ENCODE measurements at regions not wholly inside any gene's neighbourhood (a gene's known extent, or its start where the extent isn't known, plus 50 kb on each side); places are given as distances from the start of the nearest gene placed in this dataset.
A peak's percentile ranks its signal among the peaks of the same experiment; 100 is the strongest.

DNA sequence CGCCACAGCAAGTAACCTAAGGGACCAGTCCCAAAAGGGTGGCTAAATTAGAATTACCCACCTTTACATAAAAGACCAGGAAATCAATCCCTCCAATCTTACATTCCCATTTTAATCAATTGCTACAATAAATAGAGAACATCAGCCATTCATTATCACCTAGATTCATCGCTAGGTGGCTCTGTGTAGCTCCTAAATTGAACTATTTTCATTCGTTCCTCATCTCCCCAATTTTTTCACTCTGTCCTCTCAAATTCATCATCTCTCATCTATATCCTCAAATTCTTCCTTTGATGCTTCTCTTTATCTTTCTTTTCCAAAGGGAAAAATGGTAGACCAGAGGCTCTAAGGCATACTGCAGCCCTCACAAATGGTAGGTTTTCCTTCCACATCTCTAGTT lies 108.2 kb upstream of the TNC start:
- Histone ChIP-seq H3K36me3 (replicated peaks; ENCODE audit: insufficient read depth, low read depth) (no peaks in the 10 kb centered on the region), H2AFZ (no peak overlapping the region), H3K79me2 (no peaks in the 10 kb centered on the region), H3K4me2 (no peak overlapping the region), H3K9me2 (replicated peaks; ENCODE audit: insufficient read depth) (no peaks in the 10 kb centered on the region), H3K4me3 (no peak overlapping the region), H3K27me3 (no peaks in the 10 kb centered on the region), H3K27ac (no peak overlapping the region), H4K20me1 (ENCODE audit: insufficient read depth, poor library complexity, severe bottlenecking) (no peaks in the 10 kb centered on the region), H3K4me1 (ENCODE audit: insufficient read depth) (no peaks in the 10 kb centered on the region), H3K9me3 (ENCODE audit: low read depth) (no peaks in the 10 kb centered on the region)
- TF ChIP-seq, protein P1, sequence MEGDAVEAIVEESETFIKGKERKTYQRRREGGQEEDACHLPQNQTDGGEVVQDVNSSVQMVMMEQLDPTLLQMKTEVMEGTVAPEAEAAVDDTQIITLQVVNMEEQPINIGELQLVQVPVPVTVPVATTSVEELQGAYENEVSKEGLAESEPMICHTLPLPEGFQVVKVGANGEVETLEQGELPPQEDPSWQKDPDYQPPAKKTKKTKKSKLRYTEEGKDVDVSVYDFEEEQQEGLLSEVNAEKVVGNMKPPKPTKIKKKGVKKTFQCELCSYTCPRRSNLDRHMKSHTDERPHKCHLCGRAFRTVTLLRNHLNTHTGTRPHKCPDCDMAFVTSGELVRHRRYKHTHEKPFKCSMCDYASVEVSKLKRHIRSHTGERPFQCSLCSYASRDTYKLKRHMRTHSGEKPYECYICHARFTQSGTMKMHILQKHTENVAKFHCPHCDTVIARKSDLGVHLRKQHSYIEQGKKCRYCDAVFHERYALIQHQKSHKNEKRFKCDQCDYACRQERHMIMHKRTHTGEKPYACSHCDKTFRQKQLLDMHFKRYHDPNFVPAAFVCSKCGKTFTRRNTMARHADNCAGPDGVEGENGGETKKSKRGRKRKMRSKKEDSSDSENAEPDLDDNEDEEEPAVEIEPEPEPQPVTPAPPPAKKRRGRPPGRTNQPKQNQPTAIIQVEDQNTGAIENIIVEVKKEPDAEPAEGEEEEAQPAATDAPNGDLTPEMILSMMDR (IDR thresholded peaks at IDR 0.05; ENCODE audit: poor library complexity) = peak; percentile 29
- TF ChIP-seq EZH2 (IDR thresholded peaks at IDR 0.05; ENCODE audit: borderline replicate concordance) (no peak), EZH2phosphoT487 (IDR thresholded peaks at IDR 0.05; ENCODE audit: low read depth, severe bottlenecking, unreplicated experiment) (no peak)
- WGBS (ENCODE audit: low lambda C conversion rate, missing lambda C conversion rate) = 78% methylated on average over 3 of the region's 3 CpGs
- no peak for DNase-seq (ENCODE audit: low spot score)

GRCh38 chr9:115229496-115229895 lies 111.5 kb upstream of the TNC start:
- H3K4me2 ChIP-seq = no peak overlapping the region
- 97% methylated on average over 2 of the region's 2 CpGs for WGBS (ENCODE audit: low lambda C conversion rate, missing lambda C conversion rate)
- H3K9me2 ChIP-seq (replicated peaks; ENCODE audit: insufficient read depth) = no peaks in the 10 kb centered on the region
- no peak for DNase-seq (ENCODE audit: low spot score)
- H3K27ac ChIP-seq = no peak overlapping the region
- H2AFZ ChIP-seq = no peak overlapping the region
- no peaks in the 10 kb centered on the region for H3K79me2 ChIP-seq
- no peaks in the 10 kb centered on the region for H3K4me1 ChIP-seq (ENCODE audit: insufficient read depth)
- no peak for TF ChIP-seq EZH2phosphoT487 (IDR thresholded peaks at IDR 0.05; ENCODE audit: low read depth, severe bottlenecking, unreplicated experiment)
- TF ChIP-seq, protein P1 (IDR thresholded peaks at IDR 0.05; ENCODE audit: poor library complexity) = no peak
- no peak for TF ChIP-seq EZH2 (IDR thresholded peaks at IDR 0.05; ENCODE audit: borderline replicate concordance)
- no peaks in the 10 kb centered on the region for H3K9me3 ChIP-seq (ENCODE audit: low read depth)
- no peaks in the 10 kb centered on the region for H3K36me3 ChIP-seq (replicated peaks; ENCODE audit: insufficient read depth, low read depth)
- no peaks in the 10 kb centered on the region for H3K27me3 ChIP-seq
- H3K4me3 ChIP-seq = no peak overlapping the region
- no peaks in the 10 kb centered on the region for H4K20me1 ChIP-seq (ENCODE audit: insufficient read depth, poor library complexity, severe bottlenecking)

DNA sequence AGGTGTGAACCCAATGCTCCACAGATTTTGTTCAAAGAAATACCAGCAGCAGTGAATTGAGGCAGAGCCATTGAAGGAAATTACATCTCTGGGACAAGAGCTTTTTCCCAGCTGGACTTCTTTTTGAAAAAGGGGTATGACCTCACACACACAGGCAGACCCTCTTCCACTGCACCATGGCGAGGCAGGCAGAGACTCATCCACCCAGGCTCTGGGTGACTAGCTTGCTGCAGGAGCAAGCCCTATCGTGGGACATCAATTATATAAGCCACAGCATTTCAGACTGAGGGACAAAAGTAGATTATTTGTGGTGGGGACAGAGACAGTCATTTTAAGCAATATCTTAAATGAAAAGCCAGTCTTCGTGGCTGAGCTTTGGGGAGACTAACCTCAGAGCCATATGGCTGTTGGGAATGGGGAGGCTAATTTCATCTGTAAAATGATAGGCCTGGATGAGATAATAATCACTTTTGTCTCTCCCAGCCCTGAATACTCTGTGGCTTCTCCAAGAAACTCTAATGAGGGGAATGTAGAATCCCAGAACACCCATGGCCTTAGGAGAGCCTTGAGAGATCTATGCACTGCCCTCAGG lies 113.1 kb upstream of the TNC start:
- Histone ChIP-seq H3K4me2 (no peak overlapping the region), H3K4me1 (ENCODE audit: insufficient read depth) (no peaks in the 10 kb centered on the region), H3K27me3 (no peaks in the 10 kb centered on the region), H3K9me2 (replicated peaks; ENCODE audit: insufficient read depth) (no peaks in the 10 kb centered on the region), H3K79me2 (no peaks in the 10 kb centered on the region), H3K4me3 (no peak overlapping the region), H4K20me1 (ENCODE audit: insufficient read depth, poor library complexity, severe bottlenecking) (no peaks in the 10 kb centered on the region), H3K36me3 (replicated peaks; ENCODE audit: insufficient read depth, low read depth) (no peaks in the 10 kb centered on the region), H3K9me3 (ENCODE audit: low read depth) (no peaks in the 10 kb centered on the region), H3K27ac (no peak overlapping the region), H2AFZ (no peak overlapping the region)
- WGBS (ENCODE audit: low lambda C conversion rate, missing lambda C conversion rate) = 88% methylated on average over 3 of the region's 3 CpGs
- TF ChIP-seq, protein P1 (IDR thresholded peaks at IDR 0.05; ENCODE audit: poor library complexity) = no peak
- TF ChIP-seq EZH2phosphoT487 (IDR thresholded peaks at IDR 0.05; ENCODE audit: low read depth, severe bottlenecking, unreplicated experiment) = no peak
- no peak for TF ChIP-seq EZH2 (IDR thresholded peaks at IDR 0.05; ENCODE audit: borderline replicate concordance)
- DNase-seq (ENCODE audit: low spot score) = no peak
